Erythroblast (primary cell): ENCODE measurements at regions not wholly inside any gene's neighbourhood (a gene's known extent, or its start where the extent isn't known, plus 50 kb on each side); places are given as distances from the start of the nearest gene placed in this dataset.

Source experiments
- DNase-seq, 2 experiments: peaks; one replicate each; lab custom pipeline; 2025; lab: John Stamatoyannopoulos, UW
- GATA1 ChIP-seq: IDR thresholded peaks from 2 replicates; pipeline ENCODE4 v1.6.1; 2011; ENCODE audit warnings: low read depth, mild to moderate bottlenecking, control low read depth, low read length, moderate library complexity
- POLR2A ChIP-seq: IDR thresholded peaks from 2 replicates; pipeline ENCODE4 v1.6.1; 2011; ENCODE audit warnings: mild to moderate bottlenecking, low read length

DNA sequence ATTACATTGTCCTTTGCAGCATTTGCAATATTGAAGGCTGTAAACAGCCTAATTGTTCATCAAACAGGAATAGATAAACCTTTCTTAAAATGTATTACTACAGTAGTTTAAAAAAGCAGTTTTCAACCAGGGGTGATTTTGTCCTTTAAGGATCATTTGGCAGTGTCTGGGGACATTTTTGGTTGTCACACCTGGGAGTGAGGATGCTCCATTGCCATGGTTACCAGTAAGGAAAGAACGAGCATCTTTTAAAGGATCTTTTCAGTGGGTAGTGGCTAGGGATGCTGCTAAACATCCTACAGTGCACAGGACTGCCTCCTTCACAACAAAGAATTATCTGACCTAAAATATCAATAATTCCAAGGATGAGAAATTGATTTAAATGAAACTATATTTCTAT lies 596.3 kb downstream of the HINT1 start:
- TF ChIP-seq GATA1: no peak
- no peak for TF ChIP-seq POLR2A
- DNase-seq: no peak

DNA sequence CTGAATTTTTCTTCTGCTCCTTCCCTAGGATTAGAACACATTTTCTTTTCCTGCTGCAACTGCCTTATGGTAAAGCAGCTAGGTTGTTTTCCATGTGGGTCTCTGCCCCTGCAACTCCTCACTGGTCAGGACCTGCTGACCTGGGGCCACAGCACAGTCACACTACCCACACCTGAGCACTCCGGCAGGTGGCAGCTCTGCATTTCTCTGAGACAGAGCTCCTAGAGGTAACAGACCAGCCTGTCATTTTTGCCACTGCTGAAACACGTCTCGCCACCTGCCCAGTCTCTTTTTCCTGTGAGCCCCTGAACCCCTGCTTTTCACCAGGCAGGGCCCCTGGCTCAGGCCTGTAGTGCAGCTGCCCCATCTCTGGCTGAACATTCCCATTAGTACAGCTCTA lies 609.6 kb downstream of the HINT1 start:
- TF ChIP-seq POLR2A (no peak), GATA1 (no peak)
- DNase-seq: no peak

DNA sequence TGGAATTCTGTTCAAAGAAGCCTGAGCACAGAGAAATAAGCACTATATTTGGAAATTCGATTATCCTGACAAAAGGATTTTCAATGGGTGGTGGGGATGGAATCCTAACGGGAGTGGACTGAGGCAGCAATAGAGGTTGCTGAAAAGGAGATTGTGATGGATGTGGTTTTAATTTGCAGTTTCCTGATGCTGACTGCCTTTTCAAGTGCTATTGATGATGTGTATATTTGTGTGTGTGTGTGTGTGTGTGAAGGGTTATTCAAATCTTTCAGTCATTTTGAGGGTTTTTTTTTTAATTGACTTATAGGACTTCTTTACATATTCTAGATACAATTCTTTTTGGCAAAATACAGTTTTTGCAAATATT lies 614.5 kb downstream of the HINT1 start:
- no peak for DNase-seq
- TF ChIP-seq POLR2A (no peak), GATA1 (no peak)

DNA sequence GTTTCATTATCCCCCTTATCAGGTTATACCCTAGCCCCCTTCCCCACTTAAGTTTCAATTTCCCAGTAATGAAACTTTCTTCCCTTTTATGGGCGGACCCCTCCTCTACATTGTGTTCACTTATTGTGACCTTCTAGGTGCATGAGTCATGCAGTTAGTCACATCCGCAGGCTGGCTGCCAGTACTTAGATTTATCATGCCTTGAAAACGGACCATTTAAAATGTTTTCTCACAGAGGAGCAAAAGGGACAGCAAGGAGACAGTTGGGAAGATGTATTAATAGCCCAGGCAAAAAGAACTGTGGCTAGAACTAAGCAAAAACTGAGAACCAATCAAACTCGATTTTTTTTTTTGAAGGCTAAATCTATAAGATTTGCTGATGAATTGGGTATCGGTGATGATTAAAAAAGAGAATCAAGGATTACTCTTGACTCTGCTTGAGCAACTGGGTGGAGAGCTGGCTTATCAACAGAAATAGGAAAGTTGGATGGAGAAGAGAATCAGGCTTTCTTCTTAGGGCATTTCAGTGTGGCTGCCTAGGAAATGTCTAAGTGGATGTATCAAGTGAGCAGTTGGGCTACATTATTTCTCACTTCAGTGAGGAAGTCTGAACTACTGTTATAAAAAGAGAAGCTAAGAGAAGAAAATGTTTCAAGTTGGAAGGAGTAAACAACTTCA lies 615.0 kb downstream of the HINT1 start:
- DNase-seq: no peak
- TF ChIP-seq POLR2A (no peak), GATA1 (no peak)

DNA sequence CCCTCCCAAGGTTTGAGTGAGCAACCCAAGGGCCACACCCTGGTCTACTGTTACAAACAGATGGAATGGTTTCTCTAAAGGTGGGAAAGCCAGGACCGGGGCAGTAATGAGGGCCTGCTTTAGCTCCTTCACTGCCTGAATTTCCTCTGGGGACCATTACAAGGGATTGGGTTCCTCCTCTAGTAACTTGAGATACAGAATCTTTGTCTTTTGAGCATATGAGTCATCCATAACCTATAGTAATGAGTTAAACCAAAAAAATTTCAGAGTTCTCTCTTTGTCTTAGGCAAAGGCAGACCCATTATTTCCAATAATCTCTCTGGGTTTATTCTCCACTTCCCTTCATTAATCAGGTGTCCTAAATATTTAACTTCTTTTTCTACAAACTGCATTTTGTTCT lies 618.8 kb downstream of the HINT1 start:
- no peak for TF ChIP-seq POLR2A
- no peak for TF ChIP-seq GATA1
- no peak for DNase-seq

DNA sequence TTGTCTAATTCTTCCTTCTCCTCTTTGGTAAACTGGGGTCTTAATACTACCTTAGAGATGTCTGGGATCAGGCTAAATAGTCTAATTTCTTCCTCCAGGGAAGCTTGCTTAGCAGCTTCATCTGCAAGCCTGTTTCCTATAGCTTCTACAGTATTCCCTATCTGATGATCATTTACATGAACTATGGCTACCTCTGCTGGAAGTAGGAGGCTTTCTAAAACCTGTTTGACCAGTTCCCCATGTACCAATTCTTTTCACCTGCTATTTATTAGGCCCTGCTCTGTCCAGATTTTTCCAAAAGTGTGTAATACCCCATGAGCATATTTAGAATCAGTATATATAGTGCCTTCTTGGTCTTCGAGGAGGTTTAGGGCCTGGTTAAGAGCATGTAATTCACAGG lies 619.8 kb downstream of the HINT1 start:
- TF ChIP-seq POLR2A: no peak
- no peak for TF ChIP-seq GATA1
- DNase-seq: no peak

DNA sequence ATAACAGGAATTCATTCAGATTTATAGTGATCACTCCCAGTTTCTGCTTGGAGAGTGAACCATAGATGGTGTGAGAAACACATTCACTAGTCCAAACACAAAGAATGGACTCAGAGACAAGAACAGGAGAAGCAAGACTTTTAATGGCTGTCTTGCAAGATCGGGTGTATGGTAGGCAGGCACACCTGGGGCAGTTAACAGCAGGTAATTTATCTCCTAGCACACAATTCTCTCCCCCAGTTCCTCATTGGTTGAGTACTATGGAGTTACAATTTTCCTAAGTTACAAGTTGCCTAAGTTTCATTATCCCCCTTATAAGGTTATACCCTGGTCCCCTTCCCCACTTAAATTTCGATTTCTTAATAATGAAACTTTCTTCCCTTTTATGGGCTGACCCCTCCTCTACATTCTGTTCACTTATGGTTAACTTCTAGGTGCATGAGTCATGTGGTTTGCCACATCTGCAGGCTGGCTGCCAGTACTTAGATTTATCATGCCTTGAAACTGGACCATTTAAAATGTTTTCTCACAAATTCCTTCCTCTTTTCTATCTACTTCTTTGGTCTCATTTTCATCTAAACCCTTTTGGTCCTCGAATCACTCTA lies 623.3 kb downstream of the HINT1 start:
- DNase-seq: no peak
- TF ChIP-seq POLR2A (no peak), GATA1 (no peak)

DNA sequence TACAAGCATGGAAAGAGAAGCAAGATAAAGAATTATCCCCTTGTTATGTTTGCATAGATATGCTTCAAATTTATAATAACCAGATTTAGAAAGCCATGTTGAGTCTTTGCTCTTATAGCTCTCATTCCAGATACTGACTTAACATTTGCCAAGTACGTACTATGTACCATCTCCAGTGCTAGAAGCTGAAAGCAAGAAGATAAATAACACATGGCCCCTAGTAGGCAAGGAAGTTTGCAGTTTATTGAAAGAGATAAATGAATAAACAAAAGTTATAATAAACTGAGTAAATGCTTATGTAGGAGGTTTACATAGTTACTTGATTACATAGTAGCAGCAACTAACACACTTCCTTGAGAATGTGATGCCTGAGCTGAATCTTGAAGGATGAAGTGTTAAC lies 628.4 kb downstream of the HINT1 start:
- no peak for DNase-seq
- TF ChIP-seq GATA1 (no peak), POLR2A (no peak)

DNA sequence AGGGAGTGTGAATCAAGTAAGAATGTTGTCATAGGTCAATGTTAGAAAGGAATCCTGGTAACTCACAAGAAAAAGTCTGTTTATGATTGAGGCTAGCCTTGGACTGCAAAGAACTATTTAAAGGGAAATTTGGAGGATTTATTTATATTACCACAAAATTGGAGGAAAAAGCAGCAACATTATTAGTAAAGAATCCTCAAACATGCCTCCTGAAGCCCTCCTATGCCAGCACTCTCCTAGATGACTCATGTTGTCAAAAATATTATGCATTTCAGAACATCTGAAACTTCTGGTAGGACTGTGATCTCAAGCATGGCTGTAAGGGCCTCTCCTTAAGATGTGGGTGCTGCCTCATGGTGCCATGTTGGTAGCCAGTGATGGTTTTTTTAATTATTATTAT lies 628.5 kb downstream of the CHSY3 start:
- no peak for TF ChIP-seq GATA1
- no peak for TF ChIP-seq POLR2A
- no peak for DNase-seq

DNA sequence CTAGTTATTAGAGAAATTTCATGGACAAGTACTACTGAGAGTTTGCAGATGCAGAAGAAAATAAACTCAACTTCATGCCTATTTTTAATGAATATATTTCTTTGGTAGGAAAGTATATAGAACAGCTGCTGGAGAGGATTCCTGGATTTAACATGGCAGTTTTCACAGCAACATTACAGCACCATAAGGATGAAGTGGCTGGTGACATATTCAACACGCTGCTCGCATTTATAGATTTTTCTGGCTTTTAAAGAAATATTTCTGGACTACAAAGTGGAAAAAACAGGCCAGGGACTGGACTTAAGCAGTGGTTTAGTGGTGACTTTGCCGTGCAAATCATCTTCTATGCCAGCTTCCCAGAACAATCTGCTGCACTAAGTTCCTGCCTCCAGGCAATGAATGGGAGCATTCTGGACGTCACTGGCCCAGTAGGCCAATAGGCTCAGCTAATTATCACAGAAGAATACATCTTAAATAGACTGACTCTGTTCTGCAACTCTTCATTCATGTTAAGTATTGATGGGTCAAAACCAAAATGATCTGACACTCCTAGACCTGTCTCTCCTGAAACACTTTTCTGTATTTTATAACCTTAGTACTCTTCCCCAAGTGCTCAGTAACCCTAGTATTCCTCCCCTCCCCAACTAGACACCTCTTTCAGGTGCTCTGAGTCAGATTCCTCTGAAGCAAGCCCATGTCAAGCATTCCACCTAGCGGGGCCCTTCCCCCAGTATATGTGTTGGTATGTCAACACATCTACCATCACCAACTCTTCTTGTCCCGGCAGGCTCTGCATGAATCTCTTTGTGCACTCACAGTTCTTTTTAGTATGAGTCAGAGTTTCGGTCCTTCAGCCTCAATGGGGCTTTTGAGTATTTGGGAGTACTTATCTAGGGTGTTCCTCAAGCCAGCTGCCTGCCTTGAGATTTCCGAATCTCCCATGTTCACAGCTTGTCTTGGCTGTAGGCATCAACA lies 625.5 kb downstream of the CHSY3 start:
- DNase-seq: no peak
- no peak for TF ChIP-seq POLR2A
- TF ChIP-seq GATA1: no peak

DNA sequence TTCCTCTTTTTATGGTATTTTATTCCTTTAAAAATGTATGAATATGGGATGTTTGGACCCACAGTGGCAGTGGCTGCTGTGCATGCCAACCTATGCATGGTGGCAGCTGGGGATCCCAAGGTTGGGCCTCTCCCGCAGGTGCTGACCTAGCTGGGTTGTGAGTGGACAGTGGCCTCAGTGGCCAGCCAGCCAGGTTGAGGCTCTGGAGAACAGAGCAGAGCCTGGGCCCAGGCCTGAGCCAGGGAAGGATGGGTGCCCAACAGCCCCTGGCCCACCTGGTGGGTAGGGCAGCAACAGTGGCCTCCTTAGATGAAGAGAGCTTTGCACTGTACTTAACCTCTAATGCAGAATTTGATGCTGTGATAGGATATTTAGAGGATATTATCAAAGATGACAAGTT lies 624.8 kb downstream of the CHSY3 start:
- DNase-seq: no peak
- TF ChIP-seq POLR2A: no peak
- TF ChIP-seq GATA1: no peak

DNA sequence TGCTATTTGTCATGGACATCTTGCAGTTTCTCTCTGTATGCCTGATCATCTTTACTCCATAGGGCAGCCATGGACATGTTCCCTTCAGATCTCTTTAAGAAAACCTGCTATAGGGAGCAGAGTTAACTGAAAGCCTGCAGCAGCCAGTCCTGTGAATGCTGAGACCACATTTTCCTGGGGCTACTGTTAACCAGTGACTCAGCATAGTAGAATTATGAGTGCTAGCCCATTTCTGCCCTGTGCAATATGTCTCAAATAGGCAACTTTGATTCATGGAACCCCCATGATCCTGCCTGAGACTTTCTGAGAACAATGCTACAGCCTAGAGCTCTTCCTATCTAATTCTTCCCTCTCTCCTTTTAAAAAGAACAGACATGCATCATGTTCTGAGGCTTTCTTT lies 624.2 kb downstream of the CHSY3 start:
- DNase-seq: no peak
- TF ChIP-seq GATA1 (no peak), POLR2A (no peak)

DNA sequence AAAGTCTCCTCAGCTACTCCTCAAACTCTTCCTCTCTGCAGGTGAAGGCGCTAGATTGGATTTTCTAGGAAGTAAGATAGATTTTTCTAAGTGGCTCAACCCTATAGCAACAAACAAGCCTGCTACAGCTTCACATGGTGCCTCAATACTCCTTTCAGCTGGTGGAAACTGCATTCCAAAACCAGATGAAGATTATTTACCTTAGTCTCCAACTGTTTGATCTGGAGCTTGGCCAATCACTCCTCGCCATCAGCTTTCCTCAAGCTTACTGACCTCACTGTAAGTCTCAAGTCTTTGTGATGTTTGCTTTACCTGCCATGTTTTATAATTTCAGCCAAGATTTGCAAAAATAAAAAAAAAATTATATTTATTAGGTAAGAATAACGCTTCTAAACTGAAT lies 622.4 kb downstream of the CHSY3 start:
- no peak for TF ChIP-seq GATA1
- no peak for TF ChIP-seq POLR2A
- no peak for DNase-seq

DNA sequence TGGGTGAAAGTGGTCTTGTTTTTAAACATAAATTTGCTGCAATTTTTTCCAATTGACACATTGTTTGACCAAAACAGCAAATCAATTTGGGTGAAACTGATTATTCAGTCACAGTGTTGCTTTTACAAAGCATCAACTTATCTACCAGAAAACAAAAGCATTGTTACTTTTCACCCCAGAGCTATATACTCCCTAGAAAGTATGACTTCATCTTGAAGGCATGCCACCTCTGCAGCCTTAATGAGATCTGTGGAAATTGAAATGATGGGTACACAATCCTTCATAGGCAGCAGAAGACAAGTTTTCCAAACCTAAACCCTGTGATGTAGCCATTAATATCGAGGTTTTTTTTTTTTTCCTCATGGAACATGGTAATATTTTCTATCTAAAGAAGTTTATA lies 615.9 kb downstream of the CHSY3 start:
- DNase-seq: no peak
- TF ChIP-seq GATA1 (no peak), POLR2A (no peak)
